ENCODE measurements at regions not wholly inside any gene's neighbourhood (a gene's known extent, or its start where the extent isn't known, plus 50 kb on each side); places are given as distances from the start of the nearest gene placed in this dataset.

GRCh38 chr7:22610951-22611757 lies 111.2 kb upstream of the STEAP1B start:
- Histone ChIP-seq H3K79me2 (ENCODE audit: low read length) (no peaks in the 10 kb centered on the region), H3K36me3 (replicated peaks; ENCODE audit: insufficient read depth, low read length) (no peaks in the 10 kb centered on the region), H2AFZ (ENCODE audit: low read length) (no peak overlapping the region), H3K4me2 (ENCODE audit: low read depth, low read length) (no peak overlapping the region), H3K9ac (ENCODE audit: low read length) (no peak overlapping the region), H3K9me3 (replicated peaks; ENCODE audit: insufficient read depth, low read length) (no peaks in the 10 kb centered on the region), H3K4me1 (ENCODE audit: low read length) (no peaks in the 10 kb centered on the region), H3K4me3 (ENCODE audit: low read length) (no peak overlapping the region), H3K27ac (ENCODE audit: low read length) (no peak overlapping the region), H3K27me3 (replicated peaks; ENCODE audit: insufficient read depth, low read length) (no peaks in the 10 kb centered on the region), H4K20me1 (ENCODE audit: insufficient read depth, low read length) (no peaks in the 10 kb centered on the region), H3K9me2 (replicated peaks; ENCODE audit: insufficient read depth, low read length) (no peaks in the 10 kb centered on the region), H3F3A (ENCODE audit: insufficient read depth, low read length) (no peaks in the 10 kb centered on the region)
- TF ChIP-seq EZH2phosphoT487 (IDR thresholded peaks at IDR 0.05; ENCODE audit: low read length), result no peak
- no peak for TF ChIP-seq CTCF (IDR thresholded peaks at IDR 0.05; ENCODE audit: low read length)
- TF ChIP-seq EZH2 (optimal IDR thresholded peaks at IDR 0.05; ENCODE audit: low read depth, low read length), result no peak
- DNase-seq, result no peak

- H3K4me3 ChIP-seq (ENCODE audit: low read length), result no peak overlapping the region
- no peaks in the 10 kb centered on the region for H3K36me3 ChIP-seq (replicated peaks; ENCODE audit: insufficient read depth, low read length)
- no peak overlapping the region for H3K4me2 ChIP-seq (ENCODE audit: low read depth, low read length)
- H4K20me1 ChIP-seq (ENCODE audit: insufficient read depth, low read length), result no peaks in the 10 kb centered on the region
- H3K4me1 ChIP-seq (ENCODE audit: low read length), result no peaks in the 10 kb centered on the region
- no peaks in the 10 kb centered on the region for H3K27me3 ChIP-seq (replicated peaks; ENCODE audit: insufficient read depth, low read length)
- H3K79me2 ChIP-seq (ENCODE audit: low read length), result no peaks in the 10 kb centered on the region
- DNase-seq, result no peak
- no peaks in the 10 kb centered on the region for H3K9me2 ChIP-seq (replicated peaks; ENCODE audit: insufficient read depth, low read length)
- no peak overlapping the region for H3K27ac ChIP-seq (ENCODE audit: low read length)
- H3K9ac ChIP-seq (ENCODE audit: low read length), result no peak overlapping the region
- TF ChIP-seq CTCF (IDR thresholded peaks at IDR 0.05; ENCODE audit: low read length), result no peak
- TF ChIP-seq EZH2 (optimal IDR thresholded peaks at IDR 0.05; ENCODE audit: low read depth, low read length), result no peak
- TF ChIP-seq EZH2phosphoT487 (IDR thresholded peaks at IDR 0.05; ENCODE audit: low read length), result no peak
- H2AFZ ChIP-seq (ENCODE audit: low read length), result no peak overlapping the region
- no peaks in the 10 kb centered on the region for H3K9me3 ChIP-seq (replicated peaks; ENCODE audit: insufficient read depth, low read length)
- no peaks in the 10 kb centered on the region for H3F3A ChIP-seq (ENCODE audit: insufficient read depth, low read length)
Measured at GRCh38 chr7:22610263-22610662, 110.3 kb upstream of the STEAP1B start.

- Histone ChIP-seq H3K4me2 (ENCODE audit: low read depth, low read length) (no peak overlapping the region), H3K27ac (ENCODE audit: low read length) (no peak overlapping the region), H3K4me3 (ENCODE audit: low read length) (no peak overlapping the region), H3F3A (ENCODE audit: insufficient read depth, low read length) (no peaks in the 10 kb centered on the region), H3K79me2 (ENCODE audit: low read length) (no peaks in the 10 kb centered on the region), H3K4me1 (ENCODE audit: low read length) (no peaks in the 10 kb centered on the region), H4K20me1 (ENCODE audit: insufficient read depth, low read length) (no peaks in the 10 kb centered on the region), H3K9me3 (replicated peaks; ENCODE audit: insufficient read depth, low read length) (no peaks in the 10 kb centered on the region), H2AFZ (ENCODE audit: low read length) (no peak overlapping the region), H3K9me2 (replicated peaks; ENCODE audit: insufficient read depth, low read length) (no peaks in the 10 kb centered on the region), H3K27me3 (replicated peaks; ENCODE audit: insufficient read depth, low read length) (no peaks in the 10 kb centered on the region), H3K36me3 (replicated peaks; ENCODE audit: insufficient read depth, low read length) (no peaks in the 10 kb centered on the region), H3K9ac (ENCODE audit: low read length) (no peak overlapping the region)
- no peak for DNase-seq
- no peak for TF ChIP-seq EZH2 (optimal IDR thresholded peaks at IDR 0.05; ENCODE audit: low read depth, low read length)
- TF ChIP-seq EZH2phosphoT487 (IDR thresholded peaks at IDR 0.05; ENCODE audit: low read length), result no peak
- no peak for TF ChIP-seq CTCF (IDR thresholded peaks at IDR 0.05; ENCODE audit: low read length)
Measured at GRCh38 chr7:22607180-22607579, 107.2 kb upstream of the STEAP1B start.

Data from MM.1S (cell line).